ENCODE measurements at regions not wholly inside any gene's neighbourhood (a gene's known extent, or its start where the extent isn't known, plus 50 kb on each side); places are given as distances from the start of the nearest gene placed in this dataset.

- Histone ChIP-seq H3K9ac (ENCODE audit: low read depth in 1 of 2, low read length in 2 of 2) (no peak overlapping the region), H3K27me3 (ENCODE audit: control insufficient read depth in 1 of 2, insufficient read depth in 2 of 2, low read length in 2 of 2) (no peaks in the 10 kb centered on the region), H3K9me3 (ENCODE audit: control insufficient read depth in 1 of 2, low read length in 2 of 2) (no peaks in the 10 kb centered on the region), H3K27ac (ENCODE audit: low read depth, low read length) (no peak overlapping the region), H3K36me3 (ENCODE audit: control insufficient read depth in 1 of 2, insufficient read depth in 2 of 2, low read length in 2 of 2) (no peaks in the 10 kb centered on the region), H3K4me3 (ENCODE audit: low read depth in 1 of 2, low read length in 2 of 2) (no peak overlapping the region), H3K4me1 (ENCODE audit: control insufficient read depth in 1 of 2, insufficient read depth in 2 of 2, low read length in 2 of 2) (no peaks in the 10 kb centered on the region)
These were observed 194.2 kb downstream of the UTP18 start for GRCh38 chr17:51454456-51454978.

GRCh38 chr17:51455211-51455610 lies 194.9 kb downstream of the UTP18 start:
- H3K27me3 ChIP-seq (ENCODE audit: control insufficient read depth in 1 of 2, insufficient read depth in 2 of 2, low read length in 2 of 2): no peaks in the 10 kb centered on the region
- H3K4me1 ChIP-seq (ENCODE audit: control insufficient read depth in 1 of 2, insufficient read depth in 2 of 2, low read length in 2 of 2): no peaks in the 10 kb centered on the region
- no peak overlapping the region for H3K27ac ChIP-seq (ENCODE audit: low read depth, low read length)
- no peak overlapping the region for H3K4me3 ChIP-seq (ENCODE audit: low read depth in 1 of 2, low read length in 2 of 2)
- no peaks in the 10 kb centered on the region for H3K9me3 ChIP-seq (ENCODE audit: control insufficient read depth in 1 of 2, low read length in 2 of 2)
- no peaks in the 10 kb centered on the region for H3K36me3 ChIP-seq (ENCODE audit: control insufficient read depth in 1 of 2, insufficient read depth in 2 of 2, low read length in 2 of 2)
- H3K9ac ChIP-seq (ENCODE audit: low read depth in 1 of 2, low read length in 2 of 2): no peak overlapping the region

GRCh38 chr17:51455931-51456330 lies 195.6 kb downstream of the UTP18 start:
- no peaks in the 10 kb centered on the region for H3K27me3 ChIP-seq (ENCODE audit: control insufficient read depth in 1 of 2, insufficient read depth in 2 of 2, low read length in 2 of 2)
- no peak overlapping the region for H3K27ac ChIP-seq (ENCODE audit: low read depth, low read length)
- H3K4me1 ChIP-seq (ENCODE audit: control insufficient read depth in 1 of 2, insufficient read depth in 2 of 2, low read length in 2 of 2): no peaks in the 10 kb centered on the region
- no peaks in the 10 kb centered on the region for H3K9me3 ChIP-seq (ENCODE audit: control insufficient read depth in 1 of 2, low read length in 2 of 2)
- H3K9ac ChIP-seq (ENCODE audit: low read depth in 1 of 2, low read length in 2 of 2): no peak overlapping the region
- H3K36me3 ChIP-seq (ENCODE audit: control insufficient read depth in 1 of 2, insufficient read depth in 2 of 2, low read length in 2 of 2): no peaks in the 10 kb centered on the region
- H3K4me3 ChIP-seq (ENCODE audit: low read depth in 1 of 2, low read length in 2 of 2): no peak overlapping the region

GRCh38 chr17:51456942-51457341 lies 196.6 kb downstream of the UTP18 start:
- Histone ChIP-seq H3K27ac (ENCODE audit: low read depth, low read length) (no peak overlapping the region), H3K4me3 (ENCODE audit: low read depth in 1 of 2, low read length in 2 of 2) (no peak overlapping the region), H3K9ac (ENCODE audit: low read depth in 1 of 2, low read length in 2 of 2) (no peak overlapping the region), H3K4me1 (ENCODE audit: control insufficient read depth in 1 of 2, insufficient read depth in 2 of 2, low read length in 2 of 2) (no peaks in the 10 kb centered on the region), H3K9me3 (ENCODE audit: control insufficient read depth in 1 of 2, low read length in 2 of 2) (no peaks in the 10 kb centered on the region), H3K27me3 (ENCODE audit: control insufficient read depth in 1 of 2, insufficient read depth in 2 of 2, low read length in 2 of 2) (no peaks in the 10 kb centered on the region), H3K36me3 (ENCODE audit: control insufficient read depth in 1 of 2, insufficient read depth in 2 of 2, low read length in 2 of 2) (no peaks in the 10 kb centered on the region)

GRCh38 chr17:51461578-51462004 lies 201.2 kb downstream of the UTP18 start:
- H3K27me3 ChIP-seq (ENCODE audit: control insufficient read depth in 1 of 2, insufficient read depth in 2 of 2, low read length in 2 of 2): peaks cover 0 to 3% of the 10 kb centered on the region in 2 donors
- no peak overlapping the region for H3K9ac ChIP-seq (ENCODE audit: low read depth in 1 of 2, low read length in 2 of 2)
- no peaks in the 10 kb centered on the region for H3K36me3 ChIP-seq (ENCODE audit: control insufficient read depth in 1 of 2, insufficient read depth in 2 of 2, low read length in 2 of 2)
- no peaks in the 10 kb centered on the region for H3K4me1 ChIP-seq (ENCODE audit: control insufficient read depth in 1 of 2, insufficient read depth in 2 of 2, low read length in 2 of 2)
- H3K9me3 ChIP-seq (ENCODE audit: control insufficient read depth in 1 of 2, low read length in 2 of 2): no peaks in the 10 kb centered on the region
- H3K4me3 ChIP-seq (ENCODE audit: low read depth in 1 of 2, low read length in 2 of 2): no peak overlapping the region
- H3K27ac ChIP-seq (ENCODE audit: low read depth, low read length): no peak overlapping the region

GRCh38 chr17:51463353-51463752 lies 203.0 kb downstream of the UTP18 start:
- Histone ChIP-seq H3K36me3 (ENCODE audit: control insufficient read depth in 1 of 2, insufficient read depth in 2 of 2, low read length in 2 of 2) (no peaks in the 10 kb centered on the region), H3K27me3 (ENCODE audit: control insufficient read depth in 1 of 2, insufficient read depth in 2 of 2, low read length in 2 of 2) (peaks cover 0 to 3% of the 10 kb centered on the region in 2 donors)

GRCh38 chr17:51467336-51467735 lies 207.0 kb downstream of the UTP18 start:
- Histone ChIP-seq H3K27me3 (ENCODE audit: control insufficient read depth in 1 of 2, insufficient read depth in 2 of 2, low read length in 2 of 2) (peaks cover 0 to 3% of the 10 kb centered on the region in 2 donors), H3K4me3 (ENCODE audit: low read depth in 1 of 2, low read length in 2 of 2) (no peak overlapping the region)

More at GRCh38 chr17:51463353-51463752, 203.0 kb downstream of the UTP18 start:
- Histone ChIP-seq H3K4me3 (ENCODE audit: low read depth in 1 of 2, low read length in 2 of 2) (no peak overlapping the region), H3K9ac (ENCODE audit: low read depth in 1 of 2, low read length in 2 of 2) (no peak overlapping the region), H3K27ac (ENCODE audit: low read depth, low read length) (no peak overlapping the region), H3K9me3 (ENCODE audit: control insufficient read depth in 1 of 2, low read length in 2 of 2) (no peaks in the 10 kb centered on the region), H3K4me1 (ENCODE audit: control insufficient read depth in 1 of 2, insufficient read depth in 2 of 2, low read length in 2 of 2) (no peaks in the 10 kb centered on the region)

GRCh38 chr17:51472670-51473205 lies 212.4 kb downstream of the UTP18 start:
- H3K27ac ChIP-seq (ENCODE audit: low read depth, low read length): no peak overlapping the region
- H3K9me3 ChIP-seq (ENCODE audit: control insufficient read depth in 1 of 2, low read length in 2 of 2): no peaks in the 10 kb centered on the region
- no peaks in the 10 kb centered on the region for H3K27me3 ChIP-seq (ENCODE audit: control insufficient read depth in 1 of 2, insufficient read depth in 2 of 2, low read length in 2 of 2)
- H3K4me3 ChIP-seq (ENCODE audit: low read depth in 1 of 2, low read length in 2 of 2): no peak overlapping the region
- no peaks in the 10 kb centered on the region for H3K36me3 ChIP-seq (ENCODE audit: control insufficient read depth in 1 of 2, insufficient read depth in 2 of 2, low read length in 2 of 2)
- no peaks in the 10 kb centered on the region for H3K4me1 ChIP-seq (ENCODE audit: control insufficient read depth in 1 of 2, insufficient read depth in 2 of 2, low read length in 2 of 2)
- H3K9ac ChIP-seq (ENCODE audit: low read depth in 1 of 2, low read length in 2 of 2): no peak overlapping the region

More at GRCh38 chr17:51467336-51467735, 207.0 kb downstream of the UTP18 start:
- Histone ChIP-seq H3K27ac (ENCODE audit: low read depth, low read length) (no peak overlapping the region), H3K36me3 (ENCODE audit: control insufficient read depth in 1 of 2, insufficient read depth in 2 of 2, low read length in 2 of 2) (no peaks in the 10 kb centered on the region), H3K9me3 (ENCODE audit: control insufficient read depth in 1 of 2, low read length in 2 of 2) (no peaks in the 10 kb centered on the region), H3K9ac (ENCODE audit: low read depth in 1 of 2, low read length in 2 of 2) (no peak overlapping the region), H3K4me1 (ENCODE audit: control insufficient read depth in 1 of 2, insufficient read depth in 2 of 2, low read length in 2 of 2) (no peaks in the 10 kb centered on the region)

- Histone ChIP-seq H3K4me1 (ENCODE audit: control insufficient read depth in 1 of 2, insufficient read depth in 2 of 2, low read length in 2 of 2) (no peaks in the 10 kb centered on the region), H3K9ac (ENCODE audit: low read depth in 1 of 2, low read length in 2 of 2) (no peak overlapping the region), H3K27ac (ENCODE audit: low read depth, low read length) (no peak overlapping the region), H3K36me3 (ENCODE audit: control insufficient read depth in 1 of 2, insufficient read depth in 2 of 2, low read length in 2 of 2) (no peaks in the 10 kb centered on the region), H3K4me3 (ENCODE audit: low read depth in 1 of 2, low read length in 2 of 2) (no peak overlapping the region), H3K9me3 (ENCODE audit: control insufficient read depth in 1 of 2, low read length in 2 of 2) (no peaks in the 10 kb centered on the region), H3K27me3 (ENCODE audit: control insufficient read depth in 1 of 2, insufficient read depth in 2 of 2, low read length in 2 of 2) (no peaks in the 10 kb centered on the region)
These were observed 214.4 kb downstream of the UTP18 start for GRCh38 chr17:51474764-51475163.

- H3K27ac ChIP-seq (ENCODE audit: low read depth, low read length): no peak overlapping the region
- no peak overlapping the region for H3K4me3 ChIP-seq (ENCODE audit: low read depth in 1 of 2, low read length in 2 of 2)
- no peaks in the 10 kb centered on the region for H3K27me3 ChIP-seq (ENCODE audit: control insufficient read depth in 1 of 2, insufficient read depth in 2 of 2, low read length in 2 of 2)
- no peaks in the 10 kb centered on the region for H3K9me3 ChIP-seq (ENCODE audit: control insufficient read depth in 1 of 2, low read length in 2 of 2)
- H3K9ac ChIP-seq (ENCODE audit: low read depth in 1 of 2, low read length in 2 of 2): no peak overlapping the region
- H3K36me3 ChIP-seq (ENCODE audit: control insufficient read depth in 1 of 2, insufficient read depth in 2 of 2, low read length in 2 of 2): no peaks in the 10 kb centered on the region
- H3K4me1 ChIP-seq (ENCODE audit: control insufficient read depth in 1 of 2, insufficient read depth in 2 of 2, low read length in 2 of 2): no peaks in the 10 kb centered on the region
These were observed 215.4 kb downstream of the UTP18 start for GRCh38 chr17:51475730-51476129.
